GM23338 (cell line): ENCODE measurements at regions not wholly inside any gene's neighbourhood (a gene's known extent, or its start where the extent isn't known, plus 50 kb on each side); places are given as distances from the start of the nearest gene placed in this dataset.

Experiments
- CTCF ChIP-seq, 2 experiments: fragments of 200-600 bp in 1 of 2; sonication (generic) in 1 of 2; conservative IDR thresholded peaks; 2 replicates each; pipeline versions ENCODE4 v1.5.1 to v1.6.1; 2016 to 2017; ENCODE audit warnings: antibody characterized with exemption in 2 of 2, low read depth in 2 of 2, mild to moderate bottlenecking in 2 of 2, moderate library complexity in 1 of 2
- JUNB ChIP-seq: IDR thresholded peaks from one replicate; pipeline ENCODE4 v1.6.1; 2016; ENCODE audit warnings: antibody characterized with exemption; ENCODE audit not compliant: unreplicated experiment

- TF ChIP-seq JUNB = no peak
- TF ChIP-seq CTCF (conservative IDR thresholded peaks at IDR 0.05; ENCODE audit: low read depth in 2 of 2) = no peak
These were observed 82.2 kb upstream of the DPT start for GRCh38 chr1:168811176-168811575.
